ENCODE measurements at regions not wholly inside any gene's neighbourhood (a gene's known extent, or its start where the extent isn't known, plus 50 kb on each side); places are given as distances from the start of the nearest gene placed in this dataset.
A peak's percentile ranks its signal among the peaks of the same experiment; 100 is the strongest.

DNA sequence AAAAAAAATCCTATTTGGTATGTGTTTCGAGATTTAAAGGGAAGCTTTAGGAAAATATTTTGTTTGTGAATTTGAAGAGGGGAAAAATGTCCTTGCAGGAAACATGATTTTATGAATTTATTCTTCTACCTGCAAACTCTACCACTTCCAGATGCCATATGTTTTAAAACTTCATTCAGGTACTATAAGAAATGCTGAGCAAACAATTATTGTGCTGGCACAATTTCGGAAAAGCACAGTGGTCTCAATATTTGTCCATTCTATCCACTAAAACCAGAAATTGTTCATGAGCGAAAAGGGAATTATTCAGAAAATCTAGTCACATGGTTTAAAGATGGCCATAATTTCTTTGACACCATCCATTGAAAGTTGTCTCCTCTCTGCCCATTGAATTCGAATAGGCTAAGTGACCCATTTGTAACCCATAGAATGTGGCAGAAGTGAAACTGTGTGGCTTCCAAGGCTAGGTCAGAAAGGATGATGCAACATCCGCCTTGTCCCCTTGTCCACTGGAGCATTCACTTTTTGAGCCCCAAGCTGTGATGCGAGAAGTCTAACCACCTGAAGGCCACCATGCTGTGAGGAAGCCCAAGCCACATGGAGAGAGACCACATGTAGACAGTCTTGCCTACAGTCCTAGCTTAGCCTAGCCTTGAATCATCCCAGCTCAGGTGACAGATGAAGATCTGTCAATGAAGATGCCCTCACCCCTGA, 189.8 kb upstream of the PRKCQ start (continued):
- TF ChIP-seq, protein P1, sequence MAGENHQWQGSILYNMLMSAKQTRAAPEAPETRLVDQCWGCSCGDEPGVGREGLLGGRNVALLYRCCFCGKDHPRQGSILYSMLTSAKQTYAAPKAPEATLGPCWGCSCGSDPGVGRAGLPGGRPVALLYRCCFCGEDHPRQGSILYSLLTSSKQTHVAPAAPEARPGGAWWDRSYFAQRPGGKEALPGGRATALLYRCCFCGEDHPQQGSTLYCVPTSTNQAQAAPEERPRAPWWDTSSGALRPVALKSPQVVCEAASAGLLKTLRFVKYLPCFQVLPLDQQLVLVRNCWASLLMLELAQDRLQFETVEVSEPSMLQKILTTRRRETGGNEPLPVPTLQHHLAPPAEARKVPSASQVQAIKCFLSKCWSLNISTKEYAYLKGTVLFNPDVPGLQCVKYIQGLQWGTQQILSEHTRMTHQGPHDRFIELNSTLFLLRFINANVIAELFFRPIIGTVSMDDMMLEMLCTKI (IDR thresholded peaks at IDR 0.05; ENCODE audit: partially characterized antibody), result no peak
- TF ChIP-seq, protein P2, sequence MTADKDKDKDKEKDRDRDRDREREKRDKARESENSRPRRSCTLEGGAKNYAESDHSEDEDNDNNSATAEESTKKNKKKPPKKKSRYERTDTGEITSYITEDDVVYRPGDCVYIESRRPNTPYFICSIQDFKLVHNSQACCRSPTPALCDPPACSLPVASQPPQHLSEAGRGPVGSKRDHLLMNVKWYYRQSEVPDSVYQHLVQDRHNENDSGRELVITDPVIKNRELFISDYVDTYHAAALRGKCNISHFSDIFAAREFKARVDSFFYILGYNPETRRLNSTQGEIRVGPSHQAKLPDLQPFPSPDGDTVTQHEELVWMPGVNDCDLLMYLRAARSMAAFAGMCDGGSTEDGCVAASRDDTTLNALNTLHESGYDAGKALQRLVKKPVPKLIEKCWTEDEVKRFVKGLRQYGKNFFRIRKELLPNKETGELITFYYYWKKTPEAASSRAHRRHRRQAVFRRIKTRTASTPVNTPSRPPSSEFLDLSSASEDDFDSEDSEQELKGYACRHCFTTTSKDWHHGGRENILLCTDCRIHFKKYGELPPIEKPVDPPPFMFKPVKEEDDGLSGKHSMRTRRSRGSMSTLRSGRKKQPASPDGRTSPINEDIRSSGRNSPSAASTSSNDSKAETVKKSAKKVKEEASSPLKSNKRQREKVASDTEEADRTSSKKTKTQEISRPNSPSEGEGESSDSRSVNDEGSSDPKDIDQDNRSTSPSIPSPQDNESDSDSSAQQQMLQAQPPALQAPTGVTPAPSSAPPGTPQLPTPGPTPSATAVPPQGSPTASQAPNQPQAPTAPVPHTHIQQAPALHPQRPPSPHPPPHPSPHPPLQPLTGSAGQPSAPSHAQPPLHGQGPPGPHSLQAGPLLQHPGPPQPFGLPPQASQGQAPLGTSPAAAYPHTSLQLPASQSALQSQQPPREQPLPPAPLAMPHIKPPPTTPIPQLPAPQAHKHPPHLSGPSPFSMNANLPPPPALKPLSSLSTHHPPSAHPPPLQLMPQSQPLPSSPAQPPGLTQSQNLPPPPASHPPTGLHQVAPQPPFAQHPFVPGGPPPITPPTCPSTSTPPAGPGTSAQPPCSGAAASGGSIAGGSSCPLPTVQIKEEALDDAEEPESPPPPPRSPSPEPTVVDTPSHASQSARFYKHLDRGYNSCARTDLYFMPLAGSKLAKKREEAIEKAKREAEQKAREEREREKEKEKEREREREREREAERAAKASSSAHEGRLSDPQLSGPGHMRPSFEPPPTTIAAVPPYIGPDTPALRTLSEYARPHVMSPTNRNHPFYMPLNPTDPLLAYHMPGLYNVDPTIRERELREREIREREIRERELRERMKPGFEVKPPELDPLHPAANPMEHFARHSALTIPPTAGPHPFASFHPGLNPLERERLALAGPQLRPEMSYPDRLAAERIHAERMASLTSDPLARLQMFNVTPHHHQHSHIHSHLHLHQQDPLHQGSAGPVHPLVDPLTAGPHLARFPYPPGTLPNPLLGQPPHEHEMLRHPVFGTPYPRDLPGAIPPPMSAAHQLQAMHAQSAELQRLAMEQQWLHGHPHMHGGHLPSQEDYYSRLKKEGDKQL (CRISPR knock-in tag; IDR thresholded peaks at IDR 0.05; ENCODE audit: borderline replicate concordance), result no peak
- TF ChIP-seq MEF2D (tag; conservative IDR thresholded peaks at IDR 0.05; ENCODE audit: low read depth) (no peak), ILF3 (IDR thresholded peaks at IDR 0.05; ENCODE audit: borderline replicate concordance) (no peak), NFIX (CRISPR knock-in tag; IDR thresholded peaks at IDR 0.05; ENCODE audit: low read depth) (no peak), ELF4 (CRISPR knock-in tag; IDR thresholded peaks at IDR 0.05) (no peak), KDM4B (IDR thresholded peaks at IDR 0.05; ENCODE audit: borderline replicate concordance in 2 of 2, low read depth in 1 of 2) (no peak), EHMT2 (IDR thresholded peaks at IDR 0.05) (peak; percentile 40; the same call in 1 of the 2 replicates), CEBPG (CRISPR knock-in tag; IDR thresholded peaks at IDR 0.05) (peak; percentile 55; the same call in 1 of the 2 replicates), CEBPG (tag; conservative IDR thresholded peaks at IDR 0.05 in 1 of 2, IDR thresholded peaks at IDR 0.05 in 1 of 2) (peak; percentile 72 to 78), SMC3 (conservative IDR thresholded peaks at IDR 0.05; ENCODE audit: insufficient read depth, low read depth, low read length) (no peak), SPI1 (IDR thresholded peaks at IDR 0.05; ENCODE audit: borderline replicate concordance, low read depth, low read length) (no peak), NELFE (IDR thresholded peaks at IDR 0.05; ENCODE audit: insufficient read depth, insufficient read length) (no peak), ZNF197 (CRISPR knock-in tag; IDR thresholded peaks at IDR 0.05; ENCODE audit: low read depth) (no peak), ETV1 (tag; conservative IDR thresholded peaks at IDR 0.05; ENCODE audit: low read depth) (0 out of 2 replicates have a peak, but pooled peaks have one; percentile 32)
- TF ChIP-seq, protein P3, sequence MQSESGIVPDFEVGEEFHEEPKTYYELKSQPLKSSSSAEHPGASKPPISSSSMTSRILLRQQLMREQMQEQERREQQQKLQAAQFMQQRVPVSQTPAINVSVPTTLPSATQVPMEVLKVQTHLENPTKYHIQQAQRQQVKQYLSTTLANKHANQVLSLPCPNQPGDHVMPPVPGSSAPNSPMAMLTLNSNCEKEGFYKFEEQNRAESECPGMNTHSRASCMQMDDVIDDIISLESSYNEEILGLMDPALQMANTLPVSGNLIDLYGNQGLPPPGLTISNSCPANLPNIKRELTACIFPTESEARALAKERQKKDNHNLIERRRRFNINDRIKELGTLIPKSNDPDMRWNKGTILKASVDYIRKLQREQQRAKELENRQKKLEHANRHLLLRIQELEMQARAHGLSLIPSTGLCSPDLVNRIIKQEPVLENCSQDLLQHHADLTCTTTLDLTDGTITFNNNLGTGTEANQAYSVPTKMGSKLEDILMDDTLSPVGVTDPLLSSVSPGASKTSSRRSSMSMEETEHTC (IDR thresholded peaks at IDR 0.05), result no peak
- TF ChIP-seq, protein P4, sequence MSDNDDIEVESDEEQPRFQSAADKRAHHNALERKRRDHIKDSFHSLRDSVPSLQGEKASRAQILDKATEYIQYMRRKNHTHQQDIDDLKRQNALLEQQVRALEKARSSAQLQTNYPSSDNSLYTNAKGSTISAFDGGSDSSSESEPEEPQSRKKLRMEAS (CRISPR knock-in tag; IDR thresholded peaks at IDR 0.05), result no peak
- TF ChIP-seq, protein P5, sequence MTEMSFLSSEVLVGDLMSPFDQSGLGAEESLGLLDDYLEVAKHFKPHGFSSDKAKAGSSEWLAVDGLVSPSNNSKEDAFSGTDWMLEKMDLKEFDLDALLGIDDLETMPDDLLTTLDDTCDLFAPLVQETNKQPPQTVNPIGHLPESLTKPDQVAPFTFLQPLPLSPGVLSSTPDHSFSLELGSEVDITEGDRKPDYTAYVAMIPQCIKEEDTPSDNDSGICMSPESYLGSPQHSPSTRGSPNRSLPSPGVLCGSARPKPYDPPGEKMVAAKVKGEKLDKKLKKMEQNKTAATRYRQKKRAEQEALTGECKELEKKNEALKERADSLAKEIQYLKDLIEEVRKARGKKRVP (CRISPR knock-in tag; IDR thresholded peaks at IDR 0.05), result 0 out of 2 replicates have a peak, but pooled peaks have one; percentile 40
